Subcutaneous abdominal adipose tissue (tissue), 5 donors: ENCODE measurements at regions not wholly inside any gene's neighbourhood (a gene's known extent, or its start where the extent isn't known, plus 50 kb on each side); places are given as distances from the start of the nearest gene placed in this dataset.
A peak's percentile ranks its signal among the peaks of the same experiment; 100 is the strongest.
"Not testable (repeated sequence)": the region's sequence is repeated elsewhere in the genome, so short reads cannot be mapped to it uniquely, and the experiment has no call there.

Source experiments
- H3K27ac ChIP-seq: one replicate; pipeline ENCODE4 v1.7.0; 2013; ENCODE audit warnings: low read depth, mild to moderate bottlenecking, inconsistent platforms, low read length, moderate library complexity
- H3K27me3 ChIP-seq, 5 donors: one replicate each; pipeline ENCODE4 v1.7.0; 2013; ENCODE audit warnings: low read length in 5 of 5, inconsistent platforms in 1 of 5; ENCODE audit not compliant: control insufficient read depth in 5 of 5, insufficient read depth in 4 of 5
- H3K36me3 ChIP-seq, 5 donors: one replicate each; pipeline ENCODE4 v1.7.0; 2013; ENCODE audit warnings: low read length in 5 of 5; ENCODE audit not compliant: control insufficient read depth in 5 of 5, insufficient read depth in 5 of 5
- H3K4me1 ChIP-seq, 5 donors: one replicate each; pipeline ENCODE4 v1.7.0; 2013; ENCODE audit warnings: low read length in 5 of 5, mild to moderate bottlenecking in 3 of 5, moderate library complexity in 1 of 5; ENCODE audit not compliant: control insufficient read depth in 5 of 5, insufficient read depth in 5 of 5
- H3K4me3 ChIP-seq, 5 donors: one replicate each; pipeline ENCODE4 v1.7.0; 2013; ENCODE audit warnings: low read length in 5 of 5, low read depth in 1 of 5
- H3K9ac ChIP-seq, 5 donors: one replicate each; pipeline ENCODE4 v1.7.0; 2013; ENCODE audit warnings: low read length in 5 of 5, mild to moderate bottlenecking in 4 of 5, moderate library complexity in 3 of 5
- H3K9me3 ChIP-seq, 5 donors: one replicate each; pipeline ENCODE4 v1.7.0; 2013; ENCODE audit warnings: low read length in 5 of 5; ENCODE audit not compliant: control insufficient read depth in 5 of 5
- donor health status: healthy.
- donor health status: healthy.
- donor health status: healthy.
- donor health status: healthy.
- donor health status: healthy.

DNA sequence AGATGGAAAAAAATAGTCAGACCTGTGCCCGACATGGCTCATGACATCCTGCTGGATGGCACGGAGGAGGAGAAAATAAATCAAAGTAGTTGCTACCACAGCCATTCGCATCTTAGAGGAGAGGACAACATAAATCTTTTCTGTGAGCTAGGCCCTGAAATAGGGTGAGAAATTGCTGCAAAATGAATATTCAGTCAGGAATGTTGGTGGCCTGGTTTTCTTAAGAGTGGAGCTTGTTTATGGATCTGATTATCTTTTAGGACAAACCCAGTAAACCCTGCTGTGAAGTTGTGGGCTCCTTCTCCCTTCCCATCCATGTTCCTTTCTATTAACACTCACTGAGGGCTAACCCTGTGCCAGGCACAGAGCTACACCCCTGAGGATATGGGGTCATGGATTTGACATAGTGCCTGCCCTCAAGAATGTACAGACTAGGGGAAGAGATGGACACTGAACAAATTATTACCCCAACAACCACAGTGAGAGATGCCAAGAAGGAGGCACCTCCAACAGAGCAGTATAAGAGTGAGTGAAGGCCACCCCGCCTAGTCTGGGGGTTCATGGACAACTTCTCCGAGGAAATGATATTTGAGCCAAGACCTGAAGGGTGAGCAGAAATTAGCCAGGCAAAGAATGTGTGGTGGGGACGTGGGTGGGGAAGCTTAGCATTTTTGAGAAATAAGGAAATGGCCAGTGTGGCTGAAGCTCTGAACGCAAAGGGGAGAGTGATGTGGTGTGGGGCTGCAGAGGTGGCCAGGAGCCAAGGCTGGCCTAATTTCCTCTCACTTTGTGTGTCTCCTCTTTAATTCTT, 68.9 kb upstream of the ARL8B start:
- Histone ChIP-seq H3K4me1 (peaks cover 0 to 25% (median 9%) of the 10 kb centered on the region in 5 donors), H3K9ac (no peak overlapping the region), H3K4me3 (no peak overlapping the region), H3K36me3 (no peaks in the 10 kb centered on the region), H3K9me3 (no peaks in the 10 kb centered on the region), H3K27me3 (no peaks in the 10 kb centered on the region), H3K27ac (no peak overlapping the region)

DNA sequence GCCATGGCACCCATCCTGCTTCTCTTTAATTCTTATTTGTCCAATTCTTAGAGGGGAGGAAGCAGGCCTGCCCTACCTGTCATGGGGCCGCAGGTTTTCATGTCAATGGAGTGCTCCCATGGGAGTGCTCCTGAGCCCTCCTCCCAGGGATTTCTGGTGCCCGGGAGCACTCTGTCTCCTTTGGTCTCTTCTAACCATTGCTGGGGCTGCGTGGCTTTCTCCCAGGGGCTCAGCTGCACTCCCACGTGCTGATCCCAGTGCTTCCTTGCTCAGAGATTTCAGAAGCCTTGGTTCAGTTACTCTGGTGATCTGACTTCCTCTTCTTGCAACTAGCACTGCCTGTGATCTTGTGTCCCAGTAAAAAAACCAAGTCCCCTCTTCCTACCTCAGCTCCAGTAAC, 68.0 kb upstream of the ARL8B start:
- H3K4me3 ChIP-seq: no peak overlapping the region
- no peak overlapping the region for H3K9ac ChIP-seq
- H3K27me3 ChIP-seq: no peaks in the 10 kb centered on the region
- H3K36me3 ChIP-seq: no peaks in the 10 kb centered on the region
- H3K9me3 ChIP-seq: no peaks in the 10 kb centered on the region
- no peak overlapping the region for H3K27ac ChIP-seq
- peaks cover 0 to 32% (median 13%) of the 10 kb centered on the region in 5 donors for H3K4me1 ChIP-seq

DNA sequence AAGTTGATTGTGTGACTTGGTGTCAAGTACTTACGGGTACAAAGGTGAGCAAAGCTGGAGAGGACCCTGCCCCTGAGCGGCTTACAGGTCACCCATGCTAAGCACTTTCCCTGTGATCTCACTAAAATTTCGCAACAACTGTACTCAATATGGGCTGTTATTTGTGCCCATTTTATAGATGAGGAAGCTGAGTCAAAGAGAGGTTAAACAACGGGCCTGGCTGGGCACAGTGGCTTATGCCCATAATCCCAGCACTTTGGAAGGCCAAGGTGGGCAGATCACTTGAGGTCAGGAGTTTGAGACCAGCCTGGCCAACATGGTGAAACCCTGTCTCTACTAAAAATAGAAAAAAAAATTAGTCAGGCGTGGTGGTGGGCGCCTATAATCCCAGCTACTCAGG, 67.5 kb upstream of the ARL8B start:
- H3K4me1 ChIP-seq: peaks cover 0 to 32% (median 13%) of the 10 kb centered on the region in 5 donors

DNA sequence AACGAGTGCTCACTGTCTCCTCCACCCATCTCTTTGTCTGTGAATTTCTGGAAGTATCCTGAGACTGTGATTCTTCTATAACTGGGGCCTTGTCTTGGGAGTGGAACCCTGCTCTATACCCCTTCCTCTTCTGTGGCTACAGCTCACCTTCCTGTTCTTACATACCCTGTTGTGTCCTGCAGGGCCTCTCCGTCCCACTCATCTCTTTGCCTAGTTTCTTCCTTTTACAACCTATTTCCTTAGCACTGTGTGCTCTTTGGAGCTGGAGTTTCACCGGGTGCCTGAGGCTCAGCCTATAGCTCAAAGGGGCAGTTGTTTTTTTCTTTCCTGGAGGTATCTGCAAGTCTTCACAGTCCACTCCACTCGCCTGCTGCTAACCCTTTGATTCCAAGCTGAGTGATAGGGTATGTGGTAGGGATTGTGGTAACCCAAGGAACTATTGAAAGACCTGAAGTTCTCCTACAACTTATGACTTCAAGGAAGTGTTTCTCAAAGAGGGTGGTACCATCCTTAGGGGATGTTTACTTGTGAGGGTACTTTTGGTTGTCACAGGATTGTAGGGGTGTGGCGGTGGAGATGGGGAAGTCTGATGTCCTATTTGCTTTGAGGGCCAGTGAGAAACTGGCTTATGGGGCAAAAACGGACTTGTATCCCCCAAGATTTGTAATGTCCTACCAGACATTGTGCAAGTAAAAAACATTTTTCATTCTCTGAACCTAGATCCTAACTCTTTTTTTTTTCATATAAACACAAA, 66.6 kb upstream of the ARL8B start:
- Histone ChIP-seq H3K27ac (no peak overlapping the region), H3K4me3 (no peak overlapping the region), H3K9me3 (no peaks in the 10 kb centered on the region), H3K36me3 (no peaks in the 10 kb centered on the region), H3K27me3 (no peaks in the 10 kb centered on the region), H3K4me1 (peaks cover 0 to 32% (median 13%) of the 10 kb centered on the region in 5 donors), H3K9ac (no peak overlapping the region)

More for the DNA sequence above, 67.5 kb upstream of the ARL8B start:
- not testable (repeated sequence) for H3K36me3 ChIP-seq, H3K9ac ChIP-seq, H3K27me3 ChIP-seq, H3K4me3 ChIP-seq, H3K9me3 ChIP-seq, H3K27ac ChIP-seq

DNA sequence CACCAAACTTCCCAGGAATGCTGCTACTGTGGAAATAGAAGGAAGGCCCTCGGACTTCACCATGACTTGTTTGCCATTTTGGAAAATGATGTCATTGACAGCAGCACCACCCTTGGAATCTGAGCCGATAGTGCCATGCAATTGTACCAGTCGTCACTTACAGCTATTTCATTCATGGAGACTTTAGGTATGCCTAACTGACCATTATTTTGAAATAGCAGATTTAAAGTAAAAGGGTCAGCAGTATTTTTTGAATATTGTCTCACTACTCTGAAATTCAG, 66.0 kb upstream of the ARL8B start:
- no peak overlapping the region for H3K27ac ChIP-seq
- no peaks in the 10 kb centered on the region for H3K9me3 ChIP-seq
- no peaks in the 10 kb centered on the region for H3K27me3 ChIP-seq
- no peaks in the 10 kb centered on the region for H3K36me3 ChIP-seq
- no peak overlapping the region for H3K4me3 ChIP-seq
- H3K4me1 ChIP-seq: peaks cover 0 to 32% (median 14%) of the 10 kb centered on the region in 5 donors
- no peak overlapping the region for H3K9ac ChIP-seq

DNA sequence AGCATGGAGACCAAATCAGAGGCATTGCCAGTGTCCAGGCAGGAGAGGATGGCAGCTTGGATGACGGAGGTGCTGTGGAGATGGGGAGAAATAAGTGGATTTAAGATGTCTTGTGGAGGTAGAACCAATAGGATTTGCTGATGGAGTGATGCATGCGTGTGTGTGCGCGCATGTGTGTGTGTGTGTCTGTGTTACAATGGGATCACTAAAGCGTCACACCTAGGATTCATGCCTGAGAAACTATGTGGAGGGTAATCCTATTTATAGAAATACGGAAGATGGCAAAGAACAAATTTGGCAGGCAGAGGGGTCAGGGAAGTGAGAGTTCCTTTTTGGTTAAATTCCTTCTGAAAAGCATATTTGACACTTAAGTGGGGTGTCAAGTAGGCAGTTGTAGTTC, 64.8 kb upstream of the ARL8B start:
- H3K9me3 ChIP-seq: no peaks in the 10 kb centered on the region
- peaks cover 0 to 32% (median 16%) of the 10 kb centered on the region in 5 donors for H3K4me1 ChIP-seq
- H3K27me3 ChIP-seq: no peaks in the 10 kb centered on the region
- H3K9ac ChIP-seq: no peak overlapping the region
- no peaks in the 10 kb centered on the region for H3K36me3 ChIP-seq
- no peak overlapping the region for H3K4me3 ChIP-seq
- H3K27ac ChIP-seq: no peak overlapping the region

DNA sequence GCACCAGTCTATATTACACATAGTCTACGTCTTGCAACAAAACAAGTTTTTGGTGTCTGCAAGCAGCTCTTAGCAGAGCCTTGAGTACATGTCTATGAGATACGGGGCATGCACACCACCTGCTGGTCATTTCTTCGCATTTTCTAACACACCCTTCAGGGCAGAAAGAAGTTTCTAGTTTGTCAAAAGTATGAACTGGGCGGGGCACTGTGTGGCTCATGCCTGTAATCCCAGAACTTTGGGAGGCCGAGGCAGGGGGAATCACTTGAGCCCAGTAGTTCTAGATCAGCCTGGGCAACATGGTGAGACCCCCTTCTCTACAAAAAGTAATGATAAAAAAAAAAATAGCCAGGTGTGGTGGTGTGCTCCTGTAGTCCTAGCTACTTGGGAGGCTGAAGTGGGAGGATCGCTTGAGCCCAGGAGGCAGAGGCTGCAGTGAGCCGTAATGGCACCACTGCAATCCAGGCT, 64.2 kb upstream of the ARL8B start:
- no peak overlapping the region for H3K4me3 ChIP-seq
- H3K9ac ChIP-seq: peak overlapping the region in 1 of 5 donors; percentile 4
- no peaks in the 10 kb centered on the region for H3K27me3 ChIP-seq
- H3K4me1 ChIP-seq: peaks cover 0 to 32% (median 16%) of the 10 kb centered on the region in 5 donors
- no peaks in the 10 kb centered on the region for H3K36me3 ChIP-seq
- no peak overlapping the region for H3K27ac ChIP-seq
- no peaks in the 10 kb centered on the region for H3K9me3 ChIP-seq

DNA sequence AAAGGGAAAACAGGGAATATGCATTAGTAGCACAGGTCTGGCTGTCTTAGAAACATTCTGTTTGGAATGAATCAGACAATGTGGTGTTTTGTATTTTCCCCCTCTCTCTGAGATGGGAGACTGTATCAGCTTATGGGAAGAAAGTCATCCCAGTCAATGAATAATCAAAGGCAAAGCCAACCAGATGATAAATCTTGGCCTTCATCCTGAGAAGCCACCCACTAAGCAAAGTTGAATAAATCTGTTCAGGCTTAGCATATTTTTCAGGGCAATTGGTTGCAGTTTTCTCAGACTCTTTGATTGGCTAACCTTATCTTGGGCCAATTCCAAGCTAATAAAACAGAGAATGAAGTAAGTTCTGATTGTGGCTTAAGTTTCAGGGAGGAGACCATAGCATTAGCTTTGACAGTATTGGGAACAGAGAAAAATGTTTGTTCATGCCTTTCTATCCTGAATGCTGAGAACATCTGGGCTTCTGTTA, 63.6 kb upstream of the ARL8B start:
- peaks cover 0 to 27% (median 16%) of the 10 kb centered on the region in 5 donors for H3K4me1 ChIP-seq
- H3K9ac ChIP-seq: no peak overlapping the region
- H3K9me3 ChIP-seq: no peaks in the 10 kb centered on the region
- H3K4me3 ChIP-seq: no peak overlapping the region
- H3K27me3 ChIP-seq: no peaks in the 10 kb centered on the region
- H3K36me3 ChIP-seq: no peaks in the 10 kb centered on the region
- H3K27ac ChIP-seq: no peak overlapping the region

DNA sequence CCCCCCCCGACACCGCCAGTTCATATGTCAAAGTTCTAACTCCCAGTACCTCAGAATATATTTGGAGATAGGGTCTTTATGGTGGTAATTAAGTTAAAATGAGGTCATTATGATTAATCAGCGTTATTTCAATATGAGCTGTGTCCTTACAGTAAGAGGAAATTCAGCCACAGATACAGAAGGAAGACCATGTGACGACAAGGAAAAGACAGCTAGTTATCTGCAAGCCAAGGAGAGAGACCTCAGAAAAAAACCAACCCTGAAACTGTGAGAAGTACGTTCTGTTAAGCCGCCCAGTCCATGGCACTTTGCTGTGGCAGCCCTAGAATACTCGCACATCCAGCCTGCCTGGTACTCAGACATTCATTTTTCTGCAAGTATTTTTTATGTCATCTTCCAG, 62.3 kb upstream of the ARL8B start:
- no peaks in the 10 kb centered on the region for H3K9me3 ChIP-seq
- no peak overlapping the region for H3K27ac ChIP-seq
- peaks cover 0 to 19% (median 16%) of the 10 kb centered on the region in 5 donors for H3K4me1 ChIP-seq

DNA sequence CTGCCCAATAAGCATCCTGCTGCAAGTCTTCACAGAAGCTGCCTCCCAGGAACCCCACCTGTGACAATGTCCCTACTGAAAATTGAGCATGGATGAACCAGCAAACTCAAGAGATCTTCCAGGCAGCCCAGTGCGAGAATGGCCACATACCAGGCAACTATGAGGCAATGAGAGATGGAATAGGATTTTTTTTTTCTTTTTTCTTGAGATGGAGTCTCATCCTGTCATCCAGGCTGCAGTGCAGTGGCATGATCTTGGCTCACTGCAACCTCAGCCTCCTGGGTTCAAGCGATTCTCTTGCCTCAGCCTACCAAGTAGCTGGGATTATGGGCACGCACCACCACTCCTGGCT, 60.9 kb upstream of the ARL8B start:
- Histone ChIP-seq H3K4me1 (peaks cover 0 to 19% (median 16%) of the 10 kb centered on the region in 5 donors), H3K9ac (no peak overlapping the region), H3K9me3 (no peaks in the 10 kb centered on the region), H3K36me3 (no peaks in the 10 kb centered on the region), H3K4me3 (no peak overlapping the region), H3K27ac (no peak overlapping the region), H3K27me3 (no peaks in the 10 kb centered on the region)

More for the DNA sequence above, 62.3 kb upstream of the ARL8B start:
- H3K36me3 ChIP-seq: no peaks in the 10 kb centered on the region
- no peak overlapping the region for H3K9ac ChIP-seq
- no peak overlapping the region for H3K4me3 ChIP-seq
- no peaks in the 10 kb centered on the region for H3K27me3 ChIP-seq
